ENCODE measurements at regions not wholly inside any gene's neighbourhood (a gene's known extent, or its start where the extent isn't known, plus 50 kb on each side); places are given as distances from the start of the nearest gene placed in this dataset.

- TF ChIP-seq CTCF (IDR thresholded peaks at IDR 0.05; ENCODE audit: extremely low read depth in 1 of 2, insufficient read depth in 1 of 2, low read depth in 1 of 2, low read length in 2 of 2), result no peak
- TF ChIP-seq POLR2AphosphoS5 (IDR thresholded peaks at IDR 0.05; ENCODE audit: insufficient read depth, low read depth, low read length), result no peak
- TF ChIP-seq POLR2A (IDR thresholded peaks at IDR 0.05; ENCODE audit: low read depth, low read length), result no peak
- TF ChIP-seq MAX (IDR thresholded peaks at IDR 0.05; ENCODE audit: insufficient read depth, insufficient read length), result no peak
- no peak for TF ChIP-seq EZH2 (IDR thresholded peaks at IDR 0.05; ENCODE audit: borderline replicate concordance, low read depth, low read length, severe bottlenecking)
- TF ChIP-seq FOS (IDR thresholded peaks at IDR 0.05; ENCODE audit: borderline replicate concordance, insufficient read depth, low read length), result no peak
- no peak for TF ChIP-seq JUN (IDR thresholded peaks at IDR 0.05; ENCODE audit: borderline replicate concordance, insufficient read depth, insufficient read length, low read depth)
Observed at GRCh38 chr9:105921057-105921726, 226.9 kb downstream of the TMEM38B start.
